Activated CD8-positive, alpha-beta memory T cell treated with anti-CD3 and anti-CD28 coated beads, Interleukin-2, amount 50 U/mL, for 48 hours (primary cell): ENCODE measurements at regions not wholly inside any gene's neighbourhood (a gene's known extent, or its start where the extent isn't known, plus 50 kb on each side); places are given as distances from the start of the nearest gene placed in this dataset.

Experiments
- DNase-seq: peaks from one replicate; pipeline ENCODE4 v3.0.0-alpha.2; 2020

- no peak for DNase-seq
Observed at GRCh38 chr6:18674346-18674745, 287.2 kb downstream of the RNF144B start.

- no peak for DNase-seq
Observed at GRCh38 chr6:18675881-18676280, 288.7 kb downstream of the RNF144B start.

- no peak for DNase-seq
Observed at GRCh38 chr6:18676548-18676947, 289.4 kb downstream of the RNF144B start.

- no peak for DNase-seq
Observed at GRCh38 chr6:18680842-18681241, 293.7 kb downstream of the RNF144B start.

GRCh38 chr6:18681832-18682503, 294.8 kb downstream of the RNF144B start:
- DNase-seq = no peak

GRCh38 chr6:18684343-18684742, 297.2 kb downstream of the RNF144B start:
- DNase-seq = no peak

GRCh38 chr6:18692929-18693685, 306.0 kb downstream of the RNF144B start:
- no peak for DNase-seq

- no peak for DNase-seq
Observed at GRCh38 chr6:18693881-18694280, 306.7 kb downstream of the RNF144B start.

GRCh38 chr6:18703546-18703945, 316.4 kb downstream of the RNF144B start:
- DNase-seq = no peak

GRCh38 chr6:18707714-18708439, 320.7 kb downstream of the RNF144B start:
- DNase-seq = no peak

- no peak for DNase-seq
Observed at GRCh38 chr6:18712595-18712994, 325.4 kb downstream of the RNF144B start.

GRCh38 chr6:18720075-18720474, 332.9 kb downstream of the RNF144B start:
- DNase-seq = no peak

GRCh38 chr6:18724056-18724455, 336.9 kb downstream of the RNF144B start:
- DNase-seq = no peak

GRCh38 chr6:18725449-18725848, 338.3 kb downstream of the RNF144B start:
- DNase-seq = no peak

- no peak for DNase-seq
Observed at GRCh38 chr6:18733921-18734550, 346.9 kb downstream of the RNF144B start.

- DNase-seq = no peak
Observed at GRCh38 chr6:18741741-18742140, 354.6 kb downstream of the RNF144B start.

GRCh38 chr6:18742406-18742805, 355.3 kb downstream of the RNF144B start:
- DNase-seq = no peak

GRCh38 chr6:18746727-18747126, 359.6 kb downstream of the RNF144B start:
- DNase-seq = no peak

- no peak for DNase-seq
Observed at GRCh38 chr6:18748314-18748713, 361.2 kb downstream of the RNF144B start.

GRCh38 chr6:18752278-18753068, 365.3 kb downstream of the RNF144B start:
- DNase-seq = no peak

GRCh38 chr6:18753076-18753475, 365.9 kb downstream of the RNF144B start:
- no peak for DNase-seq

- no peak for DNase-seq
Observed at GRCh38 chr6:18763086-18763485, 375.9 kb downstream of the RNF144B start.

- no peak for DNase-seq
Observed at GRCh38 chr6:18784794-18785193, 397.6 kb downstream of the RNF144B start.
